Stomach (tissue), 4 donors: ENCODE measurements at regions not wholly inside any gene's neighbourhood (a gene's known extent, or its start where the extent isn't known, plus 50 kb on each side); places are given as distances from the start of the nearest gene placed in this dataset.

Source experiments
- CTCF ChIP-seq, 7 experiments: fragments of 450-650 bp in 4 of 7; fragments of 200-600 bp in 3 of 7; sonication (generic) in 3 of 7; IDR thresholded peaks; one replicate each; pipeline ENCODE4 v1.5.1; 2016 to 2019; ENCODE audit warnings: antibody characterized with exemption in 7 of 7, control low read depth in 2 of 7, mild to moderate bottlenecking in 1 of 7
- EP300 ChIP-seq: sonication (generic); formaldehyde crosslinking; IDR thresholded peaks from one replicate; pipeline ENCODE4 v1.6.1; 2017; ENCODE audit warnings: antibody characterized with exemption

- TF ChIP-seq CTCF (IDR thresholded peaks at IDR 0.05), result no peak
- no peak for TF ChIP-seq EP300
Measured at GRCh38 chr5:174576042-174576441, 148.3 kb upstream of the MSX2 start.
